ENCODE measurements at regions not wholly inside any gene's neighbourhood (a gene's known extent, or its start where the extent isn't known, plus 50 kb on each side); places are given as distances from the start of the nearest gene placed in this dataset.

- DNase-seq (ENCODE audit: insufficient read length, low spot score) (no peak), FAIRE-seq (no peak)
- TF ChIP-seq SPI1 (IDR thresholded peaks at IDR 0.05; ENCODE audit: low read depth, low read length) (no peak), POLR2A (IDR thresholded peaks at IDR 0.05; ENCODE audit: low read depth, low read length) (no peak), TAF1 (IDR thresholded peaks at IDR 0.05; ENCODE audit: low read depth, low read length) (no peak), PAX5 (IDR thresholded peaks at IDR 0.05; ENCODE audit: insufficient read depth, low read length, severe bottlenecking) (no peak), POU2F2 (IDR thresholded peaks at IDR 0.05; ENCODE audit: low read depth, low read length) (no peak), POLR2AphosphoS5 (IDR thresholded peaks at IDR 0.05; ENCODE audit: low read depth, low read length) (no peak)
Observed at GRCh38 chr17:77767148-77767547, 191.4 kb upstream of the TNRC6C start.

GRCh38 chr17:77768248-77768852 lies 190.2 kb upstream of the TNRC6C start:
- TF ChIP-seq POU2F2 (IDR thresholded peaks at IDR 0.05; ENCODE audit: low read depth, low read length) (no peak), POLR2A (IDR thresholded peaks at IDR 0.05; ENCODE audit: low read depth, low read length) (no peak), TAF1 (IDR thresholded peaks at IDR 0.05; ENCODE audit: low read depth, low read length) (no peak), POLR2AphosphoS5 (IDR thresholded peaks at IDR 0.05; ENCODE audit: low read depth, low read length) (no peak), PAX5 (IDR thresholded peaks at IDR 0.05; ENCODE audit: insufficient read depth, low read length, severe bottlenecking) (no peak), SPI1 (IDR thresholded peaks at IDR 0.05; ENCODE audit: low read depth, low read length) (no peak)
- DNase-seq (ENCODE audit: insufficient read length, low spot score) = no peak
- no peak for FAIRE-seq

GRCh38 chr17:77769215-77769614 lies 189.3 kb upstream of the TNRC6C start:
- no peak for FAIRE-seq
- DNase-seq (ENCODE audit: insufficient read length, low spot score) = no peak

GRCh38 chr17:77769762-77770161 lies 188.7 kb upstream of the TNRC6C start:
- no peak for FAIRE-seq

More at GRCh38 chr17:77769215-77769614, 189.3 kb upstream of the TNRC6C start:
- no peak for TF ChIP-seq POU2F2 (IDR thresholded peaks at IDR 0.05; ENCODE audit: low read depth, low read length)
- TF ChIP-seq TAF1 (IDR thresholded peaks at IDR 0.05; ENCODE audit: low read depth, low read length) = no peak
- TF ChIP-seq SPI1 (IDR thresholded peaks at IDR 0.05; ENCODE audit: low read depth, low read length) = no peak
- no peak for TF ChIP-seq POLR2AphosphoS5 (IDR thresholded peaks at IDR 0.05; ENCODE audit: low read depth, low read length)
- TF ChIP-seq PAX5 (IDR thresholded peaks at IDR 0.05; ENCODE audit: insufficient read depth, low read length, severe bottlenecking) = no peak
- no peak for TF ChIP-seq POLR2A (IDR thresholded peaks at IDR 0.05; ENCODE audit: low read depth, low read length)

GRCh38 chr17:77770331-77771105 lies 188.0 kb upstream of the TNRC6C start:
- FAIRE-seq (no peak), DNase-seq (ENCODE audit: insufficient read length, low spot score) (no peak)
- no peak for TF ChIP-seq TAF1 (IDR thresholded peaks at IDR 0.05; ENCODE audit: low read depth, low read length)
- TF ChIP-seq POU2F2 (IDR thresholded peaks at IDR 0.05; ENCODE audit: low read depth, low read length) = no peak
- TF ChIP-seq SPI1 (IDR thresholded peaks at IDR 0.05; ENCODE audit: low read depth, low read length) = no peak
- TF ChIP-seq POLR2A (IDR thresholded peaks at IDR 0.05; ENCODE audit: low read depth, low read length) = no peak
- TF ChIP-seq PAX5 (IDR thresholded peaks at IDR 0.05; ENCODE audit: insufficient read depth, low read length, severe bottlenecking) = no peak
- TF ChIP-seq POLR2AphosphoS5 (IDR thresholded peaks at IDR 0.05; ENCODE audit: low read depth, low read length) = no peak

More at GRCh38 chr17:77769762-77770161, 188.7 kb upstream of the TNRC6C start:
- no peak for DNase-seq (ENCODE audit: insufficient read length, low spot score)
- TF ChIP-seq POU2F2 (IDR thresholded peaks at IDR 0.05; ENCODE audit: low read depth, low read length) (no peak), TAF1 (IDR thresholded peaks at IDR 0.05; ENCODE audit: low read depth, low read length) (no peak), PAX5 (IDR thresholded peaks at IDR 0.05; ENCODE audit: insufficient read depth, low read length, severe bottlenecking) (no peak), POLR2AphosphoS5 (IDR thresholded peaks at IDR 0.05; ENCODE audit: low read depth, low read length) (no peak), SPI1 (IDR thresholded peaks at IDR 0.05; ENCODE audit: low read depth, low read length) (no peak), POLR2A (IDR thresholded peaks at IDR 0.05; ENCODE audit: low read depth, low read length) (no peak)

- no peak for DNase-seq (ENCODE audit: insufficient read length, low spot score)
- FAIRE-seq = no peak
- no peak for TF ChIP-seq TAF1 (IDR thresholded peaks at IDR 0.05; ENCODE audit: low read depth, low read length)
- no peak for TF ChIP-seq SPI1 (IDR thresholded peaks at IDR 0.05; ENCODE audit: low read depth, low read length)
- TF ChIP-seq POLR2A (IDR thresholded peaks at IDR 0.05; ENCODE audit: low read depth, low read length) = no peak
- TF ChIP-seq PAX5 (IDR thresholded peaks at IDR 0.05; ENCODE audit: insufficient read depth, low read length, severe bottlenecking) = no peak
- no peak for TF ChIP-seq POLR2AphosphoS5 (IDR thresholded peaks at IDR 0.05; ENCODE audit: low read depth, low read length)
- no peak for TF ChIP-seq POU2F2 (IDR thresholded peaks at IDR 0.05; ENCODE audit: low read depth, low read length)
Observed at GRCh38 chr17:77771145-77771544, 187.4 kb upstream of the TNRC6C start.

- FAIRE-seq (no peak), DNase-seq (ENCODE audit: insufficient read length, low spot score) (no peak)
- TF ChIP-seq SPI1 (IDR thresholded peaks at IDR 0.05; ENCODE audit: low read depth, low read length) (no peak), PAX5 (IDR thresholded peaks at IDR 0.05; ENCODE audit: insufficient read depth, low read length, severe bottlenecking) (no peak), POU2F2 (IDR thresholded peaks at IDR 0.05; ENCODE audit: low read depth, low read length) (no peak), POLR2A (IDR thresholded peaks at IDR 0.05; ENCODE audit: low read depth, low read length) (no peak), TAF1 (IDR thresholded peaks at IDR 0.05; ENCODE audit: low read depth, low read length) (no peak), POLR2AphosphoS5 (IDR thresholded peaks at IDR 0.05; ENCODE audit: low read depth, low read length) (no peak)
Observed at GRCh38 chr17:77771587-77771986, 186.9 kb upstream of the TNRC6C start.

GRCh38 chr17:77771998-77772397 lies 186.5 kb upstream of the TNRC6C start:
- no peak for DNase-seq (ENCODE audit: insufficient read length, low spot score)
- TF ChIP-seq PAX5 (IDR thresholded peaks at IDR 0.05; ENCODE audit: insufficient read depth, low read length, severe bottlenecking) = no peak
- no peak for TF ChIP-seq SPI1 (IDR thresholded peaks at IDR 0.05; ENCODE audit: low read depth, low read length)
- TF ChIP-seq POLR2A (IDR thresholded peaks at IDR 0.05; ENCODE audit: low read depth, low read length) = no peak
- TF ChIP-seq POLR2AphosphoS5 (IDR thresholded peaks at IDR 0.05; ENCODE audit: low read depth, low read length) = no peak
- no peak for TF ChIP-seq POU2F2 (IDR thresholded peaks at IDR 0.05; ENCODE audit: low read depth, low read length)
- TF ChIP-seq TAF1 (IDR thresholded peaks at IDR 0.05; ENCODE audit: low read depth, low read length) = no peak
- FAIRE-seq = no peak

- TF ChIP-seq POLR2AphosphoS5 (IDR thresholded peaks at IDR 0.05; ENCODE audit: low read depth, low read length) = no peak
- TF ChIP-seq SPI1 (IDR thresholded peaks at IDR 0.05; ENCODE audit: low read depth, low read length) = no peak
- TF ChIP-seq POU2F2 (IDR thresholded peaks at IDR 0.05; ENCODE audit: low read depth, low read length) = no peak
- TF ChIP-seq POLR2A (IDR thresholded peaks at IDR 0.05; ENCODE audit: low read depth, low read length) = no peak
- TF ChIP-seq PAX5 (IDR thresholded peaks at IDR 0.05; ENCODE audit: insufficient read depth, low read length, severe bottlenecking) = no peak
- TF ChIP-seq TAF1 (IDR thresholded peaks at IDR 0.05; ENCODE audit: low read depth, low read length) = no peak
- FAIRE-seq = peak; percentile 38
- peak; percentile 75 for DNase-seq (ENCODE audit: insufficient read length, low spot score)
Observed at GRCh38 chr17:77772461-77772897, 186.0 kb upstream of the TNRC6C start.
